NCI-H146 (cell line): ENCODE measurements at regions not wholly inside any gene's neighbourhood (a gene's known extent, or its start where the extent isn't known, plus 50 kb on each side); places are given as distances from the start of the nearest gene placed in this dataset.

ENCODE experiments used
- DNase-seq: peaks from one replicate; lab custom pipeline; 2025; lab: John Stamatoyannopoulos, UW

GRCh38 chr3:17982211-17982880 is 239.9 kb upstream of the TBC1D5 start:
- no peak for DNase-seq

GRCh38 chr3:17980863-17981262 is 238.4 kb upstream of the TBC1D5 start:
- DNase-seq = no peak

GRCh38 chr3:17979911-17980310 is 237.5 kb upstream of the TBC1D5 start:
- DNase-seq = no peak

- no peak for DNase-seq
Measured at GRCh38 chr3:17979252-17979651, 236.8 kb upstream of the TBC1D5 start.

- DNase-seq = no peak
Measured at GRCh38 chr3:17974206-17974841, 231.9 kb upstream of the TBC1D5 start.

GRCh38 chr3:17972959-17973906 is 230.8 kb upstream of the TBC1D5 start:
- DNase-seq = peak; percentile 20

- DNase-seq = no peak
Measured at GRCh38 chr3:17972476-17972875, 230.0 kb upstream of the TBC1D5 start.

GRCh38 chr3:17972030-17972429 is 229.6 kb upstream of the TBC1D5 start:
- DNase-seq = no peak

GRCh38 chr3:17969985-17970568 is 227.6 kb upstream of the TBC1D5 start:
- no peak for DNase-seq

GRCh38 chr3:17969244-17969643 is 226.8 kb upstream of the TBC1D5 start:
- DNase-seq = no peak

GRCh38 chr3:17967953-17968607 is 225.6 kb upstream of the TBC1D5 start:
- DNase-seq = no peak

- DNase-seq = no peak
Measured at GRCh38 chr3:17967111-17967510, 224.7 kb upstream of the TBC1D5 start.

GRCh38 chr3:17965331-17965730 is 222.9 kb upstream of the TBC1D5 start:
- DNase-seq = no peak

GRCh38 chr3:17964108-17964507 is 221.7 kb upstream of the TBC1D5 start:
- no peak for DNase-seq

- no peak for DNase-seq
Measured at GRCh38 chr3:17955411-17955810, 213.0 kb upstream of the TBC1D5 start.

- no peak for DNase-seq
Measured at GRCh38 chr3:17954801-17955200, 212.4 kb upstream of the TBC1D5 start.

- no peak for DNase-seq
Measured at GRCh38 chr3:17951241-17951640, 208.8 kb upstream of the TBC1D5 start.

- no peak for DNase-seq
Measured at GRCh38 chr3:17949101-17949500, 206.7 kb upstream of the TBC1D5 start.

GRCh38 chr3:17947833-17948232 is 205.4 kb upstream of the TBC1D5 start:
- DNase-seq = no peak

GRCh38 chr3:17946619-17947018 is 204.2 kb upstream of the TBC1D5 start:
- DNase-seq = no peak

- no peak for DNase-seq
Measured at GRCh38 chr3:17945799-17946399, 203.5 kb upstream of the TBC1D5 start.
